Hepatocyte (in vitro differentiated cells): ENCODE measurements at regions not wholly inside any gene's neighbourhood (a gene's known extent, or its start where the extent isn't known, plus 50 kb on each side); places are given as distances from the start of the nearest gene placed in this dataset.

Experiments
- DNase-seq: peaks from one replicate; pipeline ENCODE4 v3.0.0-alpha.2; 2016; ENCODE audit warnings: low spot score
- H2AFZ ChIP-seq: fragments of 200-600 bp; sonication (generic); 2 replicates; pipeline ENCODE4 v1.6.0; 2016; ENCODE audit warnings: antibody characterized with exemption, mild to moderate bottlenecking
- H3K27ac ChIP-seq: fragments of 200-600 bp; sonication (generic); 2 replicates; pipeline ENCODE4 v1.5.1; 2016; ENCODE audit warnings: mild to moderate bottlenecking
- H3K27me3 ChIP-seq: fragments of 200-600 bp; sonication (generic); 2 replicates; pipeline ENCODE4 v1.6.1; 2016
- H3K36me3 ChIP-seq: fragments of 200-600 bp; sonication (generic); replicated peaks from 2 replicates; pipeline ENCODE4 v1.5.1; 2016; ENCODE audit warnings: low read depth; ENCODE audit not compliant: insufficient read depth
- H3K4me1 ChIP-seq: fragments of 200-600 bp; sonication (generic); 2 replicates; pipeline ENCODE4 v1.5.1; 2016; ENCODE audit warnings: mild to moderate bottlenecking, moderate library complexity; ENCODE audit not compliant: insufficient read depth
- H3K4me2 ChIP-seq: fragments of 200-600 bp; sonication (generic); 2 replicates; pipeline ENCODE4 v1.6.0; 2016
- H3K4me3 ChIP-seq: fragments of 200-600 bp; sonication (generic); 2 replicates; pipeline ENCODE4 v1.5.1; 2016; ENCODE audit warnings: mild to moderate bottlenecking
- H3K79me2 ChIP-seq: fragments of 200-600 bp; sonication (generic); 2 replicates; pipeline ENCODE4 v1.6.0; 2017; ENCODE audit warnings: mild to moderate bottlenecking
- H3K9me2 ChIP-seq: fragments of 200-600 bp; sonication (generic); replicated peaks from 2 replicates; pipeline ENCODE4 v1.6.0; 2017; ENCODE audit warnings: mild to moderate bottlenecking; ENCODE audit not compliant: insufficient read depth
- H3K9me3 ChIP-seq: fragments of 200-600 bp; sonication (generic); 2 replicates; pipeline ENCODE4 v1.5.1; 2016; ENCODE audit warnings: low read depth, mild to moderate bottlenecking
- H4K20me1 ChIP-seq: fragments of 200-600 bp; sonication (generic); 2 replicates; pipeline ENCODE4 v1.6.0; 2016; ENCODE audit warnings: mild to moderate bottlenecking; ENCODE audit not compliant: insufficient read depth, poor library complexity, severe bottlenecking
- EZH2 ChIP-seq: fragments of 200-600 bp; sonication (generic); IDR thresholded peaks from 2 replicates; pipeline ENCODE4 v1.6.1; 2016; ENCODE audit warnings: antibody characterized with exemption, mild to moderate bottlenecking, borderline replicate concordance
- EZH2phosphoT487 ChIP-seq: fragments of 200-600 bp; sonication (generic); IDR thresholded peaks from one replicate; pipeline ENCODE4 v1.6.1; 2018; ENCODE audit warnings: antibody characterized with exemption, mild to moderate bottlenecking, low read depth, moderate library complexity; ENCODE audit not compliant: unreplicated experiment, severe bottlenecking
- WGBS: methylation state at CpG from one replicate; pipeline ENCODE4 v1.1.6; 2016; ENCODE audit warnings: low lambda C conversion rate; ENCODE audit errors: missing lambda C conversion rate; 5-methylcytosine and 5-hydroxymethylcytosine counted together
- TF ChIP-seq, protein P1 (sequence below): fragments of 200-600 bp; sonication (generic); IDR thresholded peaks from 2 replicates; pipeline ENCODE4 v1.5.1; 2016; ENCODE audit warnings: antibody characterized with exemption, mild to moderate bottlenecking; ENCODE audit not compliant: poor library complexity

- WGBS: 82% methylated on average over 1 of the region's 1 CpG
Observed at GRCh38 chr7:114209968-114210367, 204.6 kb upstream of the FOXP2 start.

DNA sequence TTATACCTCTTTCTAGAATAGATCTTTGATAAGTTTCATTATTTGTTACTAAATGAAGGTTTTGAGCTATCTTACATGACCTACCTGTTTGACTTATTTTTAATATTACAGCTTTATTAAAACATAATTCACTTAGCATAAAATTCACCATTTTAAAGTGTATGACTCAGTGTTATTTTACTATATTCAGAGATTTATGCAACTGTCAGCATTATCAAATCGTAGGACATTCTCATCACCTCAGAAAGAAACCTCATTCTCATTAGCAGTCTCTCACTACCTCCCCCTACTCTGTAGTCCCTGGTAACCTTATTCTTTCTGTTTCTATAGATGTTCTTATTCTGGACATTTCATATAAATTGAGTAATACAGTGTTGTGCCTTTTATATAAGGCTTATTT is 207.9 kb upstream of the FOXP2 start:
- Histone ChIP-seq H3K9me3 (no peaks in the 10 kb centered on the region), H3K27ac (no peak overlapping the region), H2AFZ (no peak overlapping the region), H3K27me3 (no peaks in the 10 kb centered on the region), H3K79me2 (no peaks in the 10 kb centered on the region), H3K4me1 (no peaks in the 10 kb centered on the region), H3K4me3 (no peak overlapping the region), H3K36me3 (no peaks in the 10 kb centered on the region), H3K9me2 (no peaks in the 10 kb centered on the region), H3K4me2 (no peak overlapping the region), H4K20me1 (no peaks in the 10 kb centered on the region)
- DNase-seq: no peak
- 86% methylated on average over 1 of the region's 1 CpG for WGBS
- TF ChIP-seq EZH2 (no peak), EZH2phosphoT487 (no peak)
- TF ChIP-seq, protein P1, sequence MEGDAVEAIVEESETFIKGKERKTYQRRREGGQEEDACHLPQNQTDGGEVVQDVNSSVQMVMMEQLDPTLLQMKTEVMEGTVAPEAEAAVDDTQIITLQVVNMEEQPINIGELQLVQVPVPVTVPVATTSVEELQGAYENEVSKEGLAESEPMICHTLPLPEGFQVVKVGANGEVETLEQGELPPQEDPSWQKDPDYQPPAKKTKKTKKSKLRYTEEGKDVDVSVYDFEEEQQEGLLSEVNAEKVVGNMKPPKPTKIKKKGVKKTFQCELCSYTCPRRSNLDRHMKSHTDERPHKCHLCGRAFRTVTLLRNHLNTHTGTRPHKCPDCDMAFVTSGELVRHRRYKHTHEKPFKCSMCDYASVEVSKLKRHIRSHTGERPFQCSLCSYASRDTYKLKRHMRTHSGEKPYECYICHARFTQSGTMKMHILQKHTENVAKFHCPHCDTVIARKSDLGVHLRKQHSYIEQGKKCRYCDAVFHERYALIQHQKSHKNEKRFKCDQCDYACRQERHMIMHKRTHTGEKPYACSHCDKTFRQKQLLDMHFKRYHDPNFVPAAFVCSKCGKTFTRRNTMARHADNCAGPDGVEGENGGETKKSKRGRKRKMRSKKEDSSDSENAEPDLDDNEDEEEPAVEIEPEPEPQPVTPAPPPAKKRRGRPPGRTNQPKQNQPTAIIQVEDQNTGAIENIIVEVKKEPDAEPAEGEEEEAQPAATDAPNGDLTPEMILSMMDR: no peak

More at GRCh38 chr7:114209968-114210367, 204.6 kb upstream of the FOXP2 start:
- Histone ChIP-seq H3K9me2 (no peaks in the 10 kb centered on the region), H2AFZ (no peak overlapping the region), H3K4me1 (no peaks in the 10 kb centered on the region), H3K27ac (no peak overlapping the region), H3K4me3 (no peak overlapping the region), H3K4me2 (no peak overlapping the region), H3K36me3 (no peaks in the 10 kb centered on the region), H3K9me3 (no peaks in the 10 kb centered on the region), H3K79me2 (no peaks in the 10 kb centered on the region), H3K27me3 (no peaks in the 10 kb centered on the region), H4K20me1 (no peaks in the 10 kb centered on the region)
- no peak for DNase-seq
- TF ChIP-seq EZH2 (no peak), EZH2phosphoT487 (no peak)
- TF ChIP-seq, protein P1: no peak

DNA sequence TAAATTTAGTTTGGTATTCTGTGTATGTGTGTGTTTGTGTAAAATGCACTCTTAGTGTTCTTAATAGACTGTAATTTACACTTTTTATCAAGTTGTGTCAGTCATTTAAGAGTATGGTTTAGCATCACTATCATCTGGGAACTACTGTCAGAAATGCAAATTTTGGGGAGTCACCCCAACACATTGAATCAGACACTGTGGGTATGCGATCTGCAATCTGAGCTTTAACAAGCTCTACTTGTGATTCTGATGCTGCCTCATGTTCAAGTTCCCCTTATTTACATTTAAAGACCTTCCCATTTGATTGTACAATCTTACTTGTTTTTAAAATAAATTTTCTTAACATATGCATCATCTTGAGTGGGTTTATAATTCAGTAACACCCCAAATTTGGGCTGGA is 218.1 kb upstream of the FOXP2 start:
- 92% methylated on average over 1 of the region's 1 CpG for WGBS
- Histone ChIP-seq H3K9me2 (no peaks in the 10 kb centered on the region), H3K79me2 (no peaks in the 10 kb centered on the region), H3K27ac (no peak overlapping the region), H3K36me3 (no peaks in the 10 kb centered on the region), H3K4me3 (no peak overlapping the region), H3K9me3 (no peaks in the 10 kb centered on the region), H2AFZ (no peak overlapping the region), H3K27me3 (no peaks in the 10 kb centered on the region), H3K4me1 (no peaks in the 10 kb centered on the region), H3K4me2 (no peak overlapping the region), H4K20me1 (no peaks in the 10 kb centered on the region)
- DNase-seq: no peak
- TF ChIP-seq, protein P1: no peak
- TF ChIP-seq EZH2phosphoT487: no peak
- no peak for TF ChIP-seq EZH2

DNA sequence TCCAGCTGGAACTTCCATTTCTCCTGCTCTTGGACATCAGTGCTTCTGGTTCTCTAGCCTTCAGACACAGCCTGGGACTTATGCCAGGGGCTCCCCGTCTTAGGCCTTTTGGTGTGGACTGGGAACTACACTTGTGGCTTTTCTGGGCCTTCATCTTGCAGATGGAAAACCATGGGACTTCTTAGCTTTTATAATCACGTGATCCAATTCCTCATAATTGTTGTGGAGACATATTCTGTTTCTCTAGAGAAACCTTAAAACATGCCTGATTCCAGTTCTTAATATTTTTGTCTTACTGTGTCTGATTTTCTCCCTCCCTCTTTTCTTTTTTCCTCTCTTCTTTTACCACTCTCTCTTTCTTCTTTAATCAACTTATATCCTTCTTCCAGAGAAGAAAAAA is 224.2 kb upstream of the FOXP2 start:
- TF ChIP-seq, protein P1: no peak
- no peak for TF ChIP-seq EZH2phosphoT487
- TF ChIP-seq EZH2: no peak
- no peak overlapping the region for H3K27ac ChIP-seq
- H3K4me2 ChIP-seq: no peak overlapping the region
- H2AFZ ChIP-seq: no peak overlapping the region
- H3K9me3 ChIP-seq: no peaks in the 10 kb centered on the region
- 80% methylated on average over 2 of the region's 2 CpGs for WGBS
- DNase-seq: no peak
- H3K4me3 ChIP-seq: no peak overlapping the region
- H3K27me3 ChIP-seq: no peaks in the 10 kb centered on the region
- H3K9me2 ChIP-seq: no peaks in the 10 kb centered on the region
- no peaks in the 10 kb centered on the region for H4K20me1 ChIP-seq
- no peaks in the 10 kb centered on the region for H3K36me3 ChIP-seq
- H3K79me2 ChIP-seq: no peaks in the 10 kb centered on the region
- no peaks in the 10 kb centered on the region for H3K4me1 ChIP-seq
